ENCODE measurements at regions not wholly inside any gene's neighbourhood (a gene's known extent, or its start where the extent isn't known, plus 50 kb on each side); places are given as distances from the start of the nearest gene placed in this dataset.

DNA sequence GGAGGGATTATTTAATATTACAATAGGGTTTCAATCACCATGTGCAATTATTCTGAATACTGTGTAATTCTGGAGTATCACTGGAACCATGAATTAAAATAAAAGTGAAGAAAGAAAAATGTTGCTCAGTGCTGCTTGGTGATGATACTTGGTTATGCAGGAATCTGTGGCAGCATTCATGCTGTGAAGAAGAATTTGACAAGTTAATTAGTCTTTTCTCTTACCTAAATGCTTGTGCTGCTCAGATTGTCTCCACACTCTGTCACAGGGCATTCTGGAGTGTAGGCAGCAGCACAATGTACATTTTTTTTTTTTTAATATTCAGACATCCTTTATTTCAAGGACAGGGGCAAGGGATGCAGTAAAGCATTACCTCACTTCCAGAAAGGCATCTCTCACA lies 749.3 kb upstream of the CADM2 start:
- no peak for TF ChIP-seq SMC3 (IDR thresholded peaks at IDR 0.05; ENCODE audit: borderline replicate concordance, low read length)
- TF ChIP-seq, protein P1, sequence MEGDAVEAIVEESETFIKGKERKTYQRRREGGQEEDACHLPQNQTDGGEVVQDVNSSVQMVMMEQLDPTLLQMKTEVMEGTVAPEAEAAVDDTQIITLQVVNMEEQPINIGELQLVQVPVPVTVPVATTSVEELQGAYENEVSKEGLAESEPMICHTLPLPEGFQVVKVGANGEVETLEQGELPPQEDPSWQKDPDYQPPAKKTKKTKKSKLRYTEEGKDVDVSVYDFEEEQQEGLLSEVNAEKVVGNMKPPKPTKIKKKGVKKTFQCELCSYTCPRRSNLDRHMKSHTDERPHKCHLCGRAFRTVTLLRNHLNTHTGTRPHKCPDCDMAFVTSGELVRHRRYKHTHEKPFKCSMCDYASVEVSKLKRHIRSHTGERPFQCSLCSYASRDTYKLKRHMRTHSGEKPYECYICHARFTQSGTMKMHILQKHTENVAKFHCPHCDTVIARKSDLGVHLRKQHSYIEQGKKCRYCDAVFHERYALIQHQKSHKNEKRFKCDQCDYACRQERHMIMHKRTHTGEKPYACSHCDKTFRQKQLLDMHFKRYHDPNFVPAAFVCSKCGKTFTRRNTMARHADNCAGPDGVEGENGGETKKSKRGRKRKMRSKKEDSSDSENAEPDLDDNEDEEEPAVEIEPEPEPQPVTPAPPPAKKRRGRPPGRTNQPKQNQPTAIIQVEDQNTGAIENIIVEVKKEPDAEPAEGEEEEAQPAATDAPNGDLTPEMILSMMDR (IDR thresholded peaks at IDR 0.05 in 2 of 3, conservative IDR thresholded peaks at IDR 0.05 in 1 of 3; ENCODE audit: control insufficient read depth in 2 of 3, extremely low read depth in 1 of 3, insufficient read depth in 1 of 3, low read depth in 3 of 3, low read length in 3 of 3) = no peak
- TF ChIP-seq ZZZ3 (IDR thresholded peaks at IDR 0.05; ENCODE audit: control insufficient read depth, insufficient read length, low read depth) = no peak
- no peak for TF ChIP-seq POLR2AphosphoS2 (IDR thresholded peaks at IDR 0.05; ENCODE audit: low read depth, low read length)
- TF ChIP-seq CHD4 (IDR thresholded peaks at IDR 0.05) = no peak
- TF ChIP-seq, protein P2, sequence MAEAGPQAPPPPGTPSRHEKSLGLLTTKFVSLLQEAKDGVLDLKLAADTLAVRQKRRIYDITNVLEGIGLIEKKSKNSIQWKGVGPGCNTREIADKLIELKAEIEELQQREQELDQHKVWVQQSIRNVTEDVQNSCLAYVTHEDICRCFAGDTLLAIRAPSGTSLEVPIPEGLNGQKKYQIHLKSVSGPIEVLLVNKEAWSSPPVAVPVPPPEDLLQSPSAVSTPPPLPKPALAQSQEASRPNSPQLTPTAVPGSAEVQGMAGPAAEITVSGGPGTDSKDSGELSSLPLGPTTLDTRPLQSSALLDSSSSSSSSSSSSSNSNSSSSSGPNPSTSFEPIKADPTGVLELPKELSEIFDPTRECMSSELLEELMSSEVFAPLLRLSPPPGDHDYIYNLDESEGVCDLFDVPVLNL (IDR thresholded peaks at IDR 0.05; ENCODE audit: low read depth, low read length) = no peak
- TF ChIP-seq, protein P3, sequence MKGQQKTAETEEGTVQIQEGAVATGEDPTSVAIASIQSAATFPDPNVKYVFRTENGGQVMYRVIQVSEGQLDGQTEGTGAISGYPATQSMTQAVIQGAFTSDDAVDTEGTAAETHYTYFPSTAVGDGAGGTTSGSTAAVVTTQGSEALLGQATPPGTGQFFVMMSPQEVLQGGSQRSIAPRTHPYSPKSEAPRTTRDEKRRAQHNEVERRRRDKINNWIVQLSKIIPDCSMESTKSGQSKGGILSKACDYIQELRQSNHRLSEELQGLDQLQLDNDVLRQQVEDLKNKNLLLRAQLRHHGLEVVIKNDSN (IDR thresholded peaks at IDR 0.05; ENCODE audit: borderline replicate concordance, extremely low read length, insufficient read depth, low read depth, low read length) = no peak
- TF ChIP-seq CBX5 (IDR thresholded peaks at IDR 0.05; ENCODE audit: low read depth) = no peak
- TF ChIP-seq POLR2AphosphoS5 (IDR thresholded peaks at IDR 0.05; ENCODE audit: low read length) = no peak
- TF ChIP-seq TBL1XR1 (IDR thresholded peaks at IDR 0.05; ENCODE audit: low read depth, low read length) = no peak
- TF ChIP-seq EP300 (IDR thresholded peaks at IDR 0.05; ENCODE audit: borderline replicate concordance in 1 of 2, control insufficient read depth in 1 of 2, low read depth in 2 of 2, low read length in 2 of 2) = no peak
- TF ChIP-seq, protein P4, sequence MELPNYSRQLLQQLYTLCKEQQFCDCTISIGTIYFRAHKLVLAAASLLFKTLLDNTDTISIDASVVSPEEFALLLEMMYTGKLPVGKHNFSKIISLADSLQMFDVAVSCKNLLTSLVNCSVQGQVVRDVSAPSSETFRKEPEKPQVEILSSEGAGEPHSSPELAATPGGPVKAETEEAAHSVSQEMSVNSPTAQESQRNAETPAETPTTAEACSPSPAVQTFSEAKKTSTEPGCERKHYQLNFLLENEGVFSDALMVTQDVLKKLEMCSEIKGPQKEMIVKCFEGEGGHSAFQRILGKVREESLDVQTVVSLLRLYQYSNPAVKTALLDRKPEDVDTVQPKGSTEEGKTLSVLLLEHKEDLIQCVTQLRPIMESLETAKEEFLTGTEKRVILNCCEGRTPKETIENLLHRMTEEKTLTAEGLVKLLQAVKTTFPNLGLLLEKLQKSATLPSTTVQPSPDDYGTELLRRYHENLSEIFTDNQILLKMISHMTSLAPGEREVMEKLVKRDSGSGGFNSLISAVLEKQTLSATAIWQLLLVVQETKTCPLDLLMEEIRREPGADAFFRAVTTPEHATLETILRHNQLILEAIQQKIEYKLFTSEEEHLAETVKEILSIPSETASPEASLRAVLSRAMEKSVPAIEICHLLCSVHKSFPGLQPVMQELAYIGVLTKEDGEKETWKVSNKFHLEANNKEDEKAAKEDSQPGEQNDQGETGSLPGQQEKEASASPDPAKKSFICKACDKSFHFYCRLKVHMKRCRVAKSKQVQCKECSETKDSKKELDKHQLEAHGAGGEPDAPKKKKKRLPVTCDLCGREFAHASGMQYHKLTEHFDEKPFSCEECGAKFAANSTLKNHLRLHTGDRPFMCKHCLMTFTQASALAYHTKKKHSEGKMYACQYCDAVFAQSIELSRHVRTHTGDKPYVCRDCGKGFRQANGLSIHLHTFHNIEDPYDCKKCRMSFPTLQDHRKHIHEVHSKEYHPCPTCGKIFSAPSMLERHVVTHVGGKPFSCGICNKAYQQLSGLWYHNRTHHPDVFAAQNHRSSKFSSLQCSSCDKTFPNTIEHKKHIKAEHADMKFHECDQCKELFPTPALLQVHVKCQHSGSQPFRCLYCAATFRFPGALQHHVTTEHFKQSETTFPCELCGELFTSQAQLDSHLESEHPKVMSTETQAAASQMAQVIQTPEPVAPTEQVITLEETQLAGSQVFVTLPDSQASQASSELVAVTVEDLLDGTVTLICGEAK (IDR thresholded peaks at IDR 0.05; ENCODE audit: borderline replicate concordance) = no peak
- TF ChIP-seq, protein P5, sequence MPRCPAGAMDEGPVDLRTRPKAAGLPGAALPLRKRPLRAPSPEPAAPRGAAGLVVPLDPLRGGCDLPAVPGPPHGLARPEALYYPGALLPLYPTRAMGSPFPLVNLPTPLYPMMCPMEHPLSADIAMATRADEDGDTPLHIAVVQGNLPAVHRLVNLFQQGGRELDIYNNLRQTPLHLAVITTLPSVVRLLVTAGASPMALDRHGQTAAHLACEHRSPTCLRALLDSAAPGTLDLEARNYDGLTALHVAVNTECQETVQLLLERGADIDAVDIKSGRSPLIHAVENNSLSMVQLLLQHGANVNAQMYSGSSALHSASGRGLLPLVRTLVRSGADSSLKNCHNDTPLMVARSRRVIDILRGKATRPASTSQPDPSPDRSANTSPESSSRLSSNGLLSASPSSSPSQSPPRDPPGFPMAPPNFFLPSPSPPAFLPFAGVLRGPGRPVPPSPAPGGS (IDR thresholded peaks at IDR 0.05; ENCODE audit: borderline replicate concordance, insufficient read depth, low read depth, low read length, poor library complexity, severe bottlenecking) = no peak

Measured in GM12878 (cell line).